ENCODE measurements at regions not wholly inside any gene's neighbourhood (a gene's known extent, or its start where the extent isn't known, plus 50 kb on each side); places are given as distances from the start of the nearest gene placed in this dataset.
"Not testable (repeated sequence)": the region's sequence is repeated elsewhere in the genome, so short reads cannot be mapped to it uniquely, and the experiment has no call there.

- no peaks in the 10 kb centered on the region for H3K9me3 ChIP-seq (replicated peaks; ENCODE audit: control insufficient read depth, low read depth, low read length)
- H3K4me3 ChIP-seq (ENCODE audit: low read length): no peak overlapping the region
- DNase-seq: peak; percentile 82
- no peaks in the 10 kb centered on the region for H3K36me3 ChIP-seq (ENCODE audit: control insufficient read depth, insufficient read depth, low read length)
- no CpG with 5 or more reads among the region's 3 CpGs for WGBS (ENCODE audit: insufficient coverage)
- H3K27me3 ChIP-seq (ENCODE audit: control insufficient read depth, insufficient read depth, low read length): no peaks in the 10 kb centered on the region
- H3K27ac ChIP-seq (ENCODE audit: low read length): peak overlapping the region; percentile 32
- H3K4me1 ChIP-seq (ENCODE audit: control insufficient read depth, insufficient read depth, low read length): peaks cover 10% of the 10 kb centered on the region
Observed at GRCh38 chr20:53678990-53679596, 85.5 kb upstream of the ZNF217 start.

GRCh38 chr20:53678315-53678989 lies 84.8 kb upstream of the ZNF217 start:
- peaks cover 10% of the 10 kb centered on the region for H3K4me1 ChIP-seq (ENCODE audit: control insufficient read depth, insufficient read depth, low read length)
- WGBS (ENCODE audit: insufficient coverage): no CpG with 5 or more reads among the region's 7 CpGs
- H3K4me3 ChIP-seq (ENCODE audit: low read length): no peak overlapping the region
- no peaks in the 10 kb centered on the region for H3K27me3 ChIP-seq (ENCODE audit: control insufficient read depth, insufficient read depth, low read length)
- no peaks in the 10 kb centered on the region for H3K36me3 ChIP-seq (ENCODE audit: control insufficient read depth, insufficient read depth, low read length)
- H3K9me3 ChIP-seq (replicated peaks; ENCODE audit: control insufficient read depth, low read depth, low read length): no peaks in the 10 kb centered on the region
- no peak for DNase-seq
- H3K27ac ChIP-seq (ENCODE audit: low read length): no peak overlapping the region

GRCh38 chr20:53677447-53678314 lies 84.0 kb upstream of the ZNF217 start:
- 51% methylated on average over 3 of the region's 12 CpGs for WGBS (ENCODE audit: insufficient coverage)
- no peaks in the 10 kb centered on the region for H3K9me3 ChIP-seq (replicated peaks; ENCODE audit: control insufficient read depth, low read depth, low read length)
- peaks cover 10% of the 10 kb centered on the region for H3K4me1 ChIP-seq (ENCODE audit: control insufficient read depth, insufficient read depth, low read length)
- no peak overlapping the region for H3K4me3 ChIP-seq (ENCODE audit: low read length)
- peak; percentile 43 for DNase-seq
- no peaks in the 10 kb centered on the region for H3K27me3 ChIP-seq (ENCODE audit: control insufficient read depth, insufficient read depth, low read length)
- H3K36me3 ChIP-seq (ENCODE audit: control insufficient read depth, insufficient read depth, low read length): no peaks in the 10 kb centered on the region
- H3K27ac ChIP-seq (ENCODE audit: low read length): no peak overlapping the region

GRCh38 chr20:53676987-53677386 lies 83.3 kb upstream of the ZNF217 start:
- H3K9me3 ChIP-seq (replicated peaks; ENCODE audit: control insufficient read depth, low read depth, low read length): no peaks in the 10 kb centered on the region
- no peak for DNase-seq
- no peak overlapping the region for H3K27ac ChIP-seq (ENCODE audit: low read length)
- 89% methylated on average over 5 of the region's 8 CpGs for WGBS (ENCODE audit: insufficient coverage)
- H3K4me3 ChIP-seq (ENCODE audit: low read length): no peak overlapping the region
- no peaks in the 10 kb centered on the region for H3K36me3 ChIP-seq (ENCODE audit: control insufficient read depth, insufficient read depth, low read length)
- H3K4me1 ChIP-seq (ENCODE audit: control insufficient read depth, insufficient read depth, low read length): peaks cover 10% of the 10 kb centered on the region
- no peaks in the 10 kb centered on the region for H3K27me3 ChIP-seq (ENCODE audit: control insufficient read depth, insufficient read depth, low read length)

GRCh38 chr20:53676519-53676822 lies 82.8 kb upstream of the ZNF217 start:
- H3K27me3 ChIP-seq (ENCODE audit: control insufficient read depth, insufficient read depth, low read length): no peaks in the 10 kb centered on the region
- WGBS (ENCODE audit: insufficient coverage): no CpG with 5 or more reads among the region's 2 CpGs
- no peaks in the 10 kb centered on the region for H3K36me3 ChIP-seq (ENCODE audit: control insufficient read depth, insufficient read depth, low read length)
- H3K4me3 ChIP-seq (ENCODE audit: low read length): no peak overlapping the region
- peaks cover 10% of the 10 kb centered on the region for H3K4me1 ChIP-seq (ENCODE audit: control insufficient read depth, insufficient read depth, low read length)
- no peaks in the 10 kb centered on the region for H3K9me3 ChIP-seq (replicated peaks; ENCODE audit: control insufficient read depth, low read depth, low read length)
- DNase-seq: no peak
- no peak overlapping the region for H3K27ac ChIP-seq (ENCODE audit: low read length)

- no peak for DNase-seq
- Histone ChIP-seq H3K27me3 (ENCODE audit: control insufficient read depth, insufficient read depth, low read length) (no peaks in the 10 kb centered on the region), H3K36me3 (ENCODE audit: control insufficient read depth, insufficient read depth, low read length) (no peaks in the 10 kb centered on the region), H3K9me3 (replicated peaks; ENCODE audit: control insufficient read depth, low read depth, low read length) (no peaks in the 10 kb centered on the region), H3K4me1 (ENCODE audit: control insufficient read depth, insufficient read depth, low read length) (peaks cover 1% of the 10 kb centered on the region), H3K27ac (ENCODE audit: low read length) (no peak overlapping the region), H3K4me3 (ENCODE audit: low read length) (no peak overlapping the region)
- WGBS (ENCODE audit: insufficient coverage): 20% methylated on average over 1 of the region's 10 CpGs
Observed at GRCh38 chr20:53672484-53673129, 79.0 kb upstream of the ZNF217 start.

GRCh38 chr20:53671370-53671769 lies 77.7 kb upstream of the ZNF217 start:
- no peak for DNase-seq
- Histone ChIP-seq H3K36me3 (ENCODE audit: control insufficient read depth, insufficient read depth, low read length) (no peaks in the 10 kb centered on the region), H3K27me3 (ENCODE audit: control insufficient read depth, insufficient read depth, low read length) (no peaks in the 10 kb centered on the region), H3K27ac (ENCODE audit: low read length) (no peak overlapping the region), H3K4me1 (ENCODE audit: control insufficient read depth, insufficient read depth, low read length) (no peaks in the 10 kb centered on the region), H3K9me3 (replicated peaks; ENCODE audit: control insufficient read depth, low read depth, low read length) (no peaks in the 10 kb centered on the region), H3K4me3 (ENCODE audit: low read length) (no peak overlapping the region)
- WGBS (ENCODE audit: insufficient coverage): no CpG with 5 or more reads among the region's 2 CpGs

GRCh38 chr20:53669517-53670313 lies 76.1 kb upstream of the ZNF217 start:
- not testable (repeated sequence) for H3K4me3 ChIP-seq (ENCODE audit: low read length); H3K9me3 ChIP-seq (replicated peaks; ENCODE audit: control insufficient read depth, low read depth, low read length); H3K4me1 ChIP-seq (ENCODE audit: control insufficient read depth, insufficient read depth, low read length); H3K27me3 ChIP-seq (ENCODE audit: control insufficient read depth, insufficient read depth, low read length); H3K36me3 ChIP-seq (ENCODE audit: control insufficient read depth, insufficient read depth, low read length); H3K27ac ChIP-seq (ENCODE audit: low read length); DNase-seq
- WGBS (ENCODE audit: insufficient coverage): 89% methylated on average over 8 of the region's 16 CpGs

GRCh38 chr20:53668992-53669391 lies 75.4 kb upstream of the ZNF217 start:
- no peak for DNase-seq
- H3K4me3 ChIP-seq (ENCODE audit: low read length): no peak overlapping the region
- H3K27ac ChIP-seq (ENCODE audit: low read length): no peak overlapping the region
- H3K27me3 ChIP-seq (ENCODE audit: control insufficient read depth, insufficient read depth, low read length): no peaks in the 10 kb centered on the region
- H3K36me3 ChIP-seq (ENCODE audit: control insufficient read depth, insufficient read depth, low read length): no peaks in the 10 kb centered on the region
- whole genome bisulfite sequencing (ENCODE audit: insufficient coverage): 98% methylated on average over 4 of the region's 9 CpGs
- H3K4me1 ChIP-seq (ENCODE audit: control insufficient read depth, insufficient read depth, low read length): no peaks in the 10 kb centered on the region
- no peaks in the 10 kb centered on the region for H3K9me3 ChIP-seq (replicated peaks; ENCODE audit: control insufficient read depth, low read depth, low read length)

Data from muscle of leg (tissue), 3 donors.